Testis (tissue), 2 donors: ENCODE measurements at regions not wholly inside any gene's neighbourhood (a gene's known extent, or its start where the extent isn't known, plus 50 kb on each side); places are given as distances from the start of the nearest gene placed in this dataset.

ENCODE experiments used
- CTCF ChIP-seq, 3 experiments: fragments of 450-650 bp in 2 of 3; fragments of 200-600 bp in 1 of 3; sonication (generic) in 1 of 3; IDR thresholded peaks; one replicate each; pipeline ENCODE4 v1.5.1; 2016 to 2019; ENCODE audit warnings: antibody characterized with exemption in 3 of 3, mild to moderate bottlenecking in 2 of 3, moderate library complexity in 1 of 3
- POLR2A ChIP-seq: fragments of 450-650 bp; IDR thresholded peaks from one replicate; pipeline ENCODE4 v1.6.1; 2017; ENCODE audit warnings: antibody characterized with exemption, mild to moderate bottlenecking, moderate library complexity

- TF ChIP-seq POLR2A (no peak), CTCF (IDR thresholded peaks at IDR 0.05) (no peak)
These were observed 274.6 kb downstream of the HS3ST3B1 start for GRCh38 chr17:14575471-14575953.
